Left lung (tissue), 4 donors: ENCODE measurements at regions not wholly inside any gene's neighbourhood (a gene's known extent, or its start where the extent isn't known, plus 50 kb on each side); places are given as distances from the start of the nearest gene placed in this dataset.
A peak's percentile ranks its signal among the peaks of the same experiment; 100 is the strongest.

Experiments used
- ATAC-seq: fragments of 200-7000 bp; cut with Tn5 transposase; one replicate; pipeline ENCODE4 v1.9.1; 2020; ENCODE audit warnings: moderate library complexity
- DNase-seq, 4 donors: peaks; one replicate each; pipeline ENCODE4 v3.0.0-alpha.2; 2013 to 2020
- H3K27ac ChIP-seq, 2 donors: fragments of 200-600 bp; sonication (generic) in 1 of 2; one replicate each; pipeline versions ENCODE4 v1.5.0 to v1.8.0; 2020 to 2021
- H3K27me3 ChIP-seq, 2 donors: fragments of 200-600 bp; sonication (generic) in 1 of 2; one replicate each; pipeline versions ENCODE4 v1.5.0 to v1.8.0; 2020 to 2021
- H3K36me3 ChIP-seq, 2 donors: fragments of 200-600 bp; sonication (generic) in 1 of 2; one replicate each; pipeline versions ENCODE4 v1.5.0 to v1.8.0; 2020 to 2021
- H3K4me1 ChIP-seq, 2 donors: fragments of 200-600 bp; one replicate each; pipeline ENCODE4 v1.8.0; 2021
- H3K4me3 ChIP-seq, 2 donors: fragments of 200-600 bp; sonication (generic) in 1 of 2; one replicate each; pipeline versions ENCODE4 v1.5.0 to v1.8.0; 2020 to 2021; ENCODE audit warnings: mild to moderate bottlenecking in 1 of 2
- H3K9me3 ChIP-seq, 2 donors: fragments of 200-600 bp; sonication (generic) in 1 of 2; one replicate each; pipeline versions ENCODE4 v1.5.0 to v1.8.0; 2020 to 2021
- CTCF ChIP-seq, 2 donors: fragments of 200-600 bp; sonication (generic) in 1 of 2; IDR thresholded peaks; one replicate each; pipeline versions ENCODE4 v1.5.0 to v1.8.0; 2021; ENCODE audit warnings: antibody characterized with exemption in 2 of 2
- intact Hi-C, 2 donors: fragments of 100-400 bp; cut with DNase I; formaldehyde crosslinking; loops; one replicate each; pipeline versions ENCODE4 v1.11.2 to v1.14.2; 2022
- donor health status: DM: no; HTN: yes; CAD: no.
- donor health status: DM: no; HTN: no; CAD: no.

DNA sequence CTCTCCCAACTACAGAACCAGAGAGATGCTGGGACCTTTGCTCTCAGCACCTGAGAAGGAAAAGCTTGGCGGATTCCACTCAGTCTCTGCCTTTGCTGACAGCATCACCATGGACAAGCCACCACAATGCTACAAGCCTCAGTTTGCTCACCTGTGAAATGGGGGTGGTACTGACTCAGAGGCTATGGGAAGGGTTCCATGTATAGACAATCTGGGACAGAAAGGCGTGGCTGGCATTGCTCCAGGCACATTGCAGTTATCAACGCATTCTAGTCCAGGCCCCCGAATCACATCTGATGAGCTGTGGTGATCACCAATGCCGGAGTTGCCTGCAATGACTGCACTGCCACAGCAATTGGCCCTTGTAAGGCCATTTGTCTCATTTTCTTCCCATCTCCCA, 72.6 kb downstream of the ISX start:
- no peak for TF ChIP-seq CTCF (IDR thresholded peaks at IDR 0.05)
- H3K4me3 ChIP-seq = no peak overlapping the region
- ATAC-seq = no peak
- H3K9me3 ChIP-seq = no peaks in the 10 kb centered on the region
- H3K27ac ChIP-seq = no peak overlapping the region
- intact Hi-C loops = no loop called here
- no peaks in the 10 kb centered on the region for H3K4me1 ChIP-seq
- no peaks in the 10 kb centered on the region for H3K36me3 ChIP-seq
- H3K27me3 ChIP-seq = peaks cover 0 to 33% of the 10 kb centered on the region in 2 donors
- DNase-seq = no peak

GRCh38 chr22:35140879-35141745, 75.2 kb downstream of the ISX start:
- DNase-seq (no peak), ATAC-seq (peak; percentile 37)
- no peak overlapping the region for H3K27ac ChIP-seq
- no peak for TF ChIP-seq CTCF (IDR thresholded peaks at IDR 0.05)
- H3K4me3 ChIP-seq = no peak overlapping the region
- H3K9me3 ChIP-seq = no peaks in the 10 kb centered on the region
- no peaks in the 10 kb centered on the region for H3K36me3 ChIP-seq
- peaks cover 0 to 20% of the 10 kb centered on the region in 2 donors for H3K27me3 ChIP-seq
- intact Hi-C loops = no loop called here
- H3K4me1 ChIP-seq = no peaks in the 10 kb centered on the region

DNA sequence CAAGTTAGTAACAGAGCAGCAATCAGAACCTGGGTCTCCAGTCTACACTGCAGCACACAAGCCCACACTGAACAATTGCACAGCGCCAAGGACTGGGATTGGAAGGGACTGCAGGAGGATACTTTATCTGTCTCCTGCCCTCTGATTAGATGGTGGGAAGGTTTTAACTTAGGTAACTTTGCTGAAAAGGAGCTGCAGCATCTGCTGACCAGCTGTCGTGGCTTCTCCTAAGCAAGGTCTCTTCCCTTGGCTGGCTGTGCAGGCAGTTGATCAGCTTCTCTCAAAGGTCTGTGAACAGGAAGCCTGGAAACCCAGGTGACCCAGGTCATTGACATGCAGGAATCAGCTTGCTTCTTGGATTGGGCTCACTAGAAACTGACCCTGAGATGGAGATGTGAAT, 82.4 kb downstream of the ISX start:
- TF ChIP-seq CTCF (IDR thresholded peaks at IDR 0.05) = no peak
- Histone ChIP-seq H3K4me3 (no peak overlapping the region), H3K4me1 (no peaks in the 10 kb centered on the region), H3K9me3 (no peaks in the 10 kb centered on the region), H3K27ac (no peak overlapping the region), H3K27me3 (peaks cover 0 to 31% of the 10 kb centered on the region in 2 donors), H3K36me3 (no peaks in the 10 kb centered on the region)
- intact Hi-C loops = no loop called here
- DNase-seq (no peak), ATAC-seq (no peak)

GRCh38 chr22:35148866-35149548, 83.0 kb downstream of the ISX start:
- Histone ChIP-seq H3K36me3 (no peaks in the 10 kb centered on the region), H3K27me3 (peaks cover 0 to 36% of the 10 kb centered on the region in 2 donors), H3K4me1 (no peaks in the 10 kb centered on the region), H3K9me3 (no peaks in the 10 kb centered on the region), H3K27ac (no peak overlapping the region), H3K4me3 (no peak overlapping the region)
- DNase-seq (no peak), ATAC-seq (no peak)
- no peak for TF ChIP-seq CTCF (IDR thresholded peaks at IDR 0.05)
- intact Hi-C loops = no loop called here
